Lung microvascular endothelial cell (primary cell): ENCODE measurements at regions not wholly inside any gene's neighbourhood (a gene's known extent, or its start where the extent isn't known, plus 50 kb on each side); places are given as distances from the start of the nearest gene placed in this dataset.

Source experiments
- DNase-seq, 2 donors: peaks; one replicate each; pipeline versions ENCODE4 v3.0.0 to v3.0.0-alpha.2; 2010; ENCODE audit warnings: low read depth in 2 of 2

DNA sequence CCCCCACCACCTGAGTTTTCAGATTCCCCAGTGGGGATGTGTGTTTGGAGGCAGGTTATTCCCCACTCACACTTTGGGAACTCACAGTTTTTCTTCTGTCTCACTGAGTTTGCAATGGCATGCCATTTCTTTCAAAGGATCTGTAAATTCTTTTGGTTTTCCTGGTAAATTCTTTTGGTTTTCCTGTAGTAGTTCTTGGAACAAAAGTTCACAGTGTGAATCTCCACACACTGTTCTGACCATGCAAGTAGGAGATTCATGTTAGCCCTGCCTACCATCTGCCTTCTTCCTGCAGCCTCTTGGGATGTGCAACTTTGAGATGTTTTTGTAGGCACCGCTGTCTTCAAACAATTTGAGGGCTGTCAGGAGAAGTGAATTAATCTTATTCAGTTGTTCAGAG lies 165.6 kb upstream of the OGFRL1 start:
- no peak for DNase-seq

DNA sequence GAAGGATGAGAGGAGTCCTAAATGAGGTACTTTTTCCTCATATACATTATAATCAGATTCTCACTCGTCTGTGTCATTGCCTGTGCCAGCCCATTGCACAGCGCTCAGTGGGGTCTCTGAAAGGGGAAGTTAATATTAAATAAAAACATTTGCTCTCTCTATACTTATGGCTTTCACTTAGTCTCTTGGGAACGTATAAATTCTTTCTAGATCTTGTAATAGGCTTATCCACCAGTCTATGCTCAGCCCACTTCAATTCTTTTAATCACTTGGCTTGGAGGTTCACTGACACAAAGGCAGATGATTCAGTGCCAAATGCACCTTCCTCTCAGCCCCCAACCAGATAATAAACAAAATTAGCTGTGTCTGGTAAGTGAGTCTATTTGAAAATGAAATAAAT lies 164.3 kb upstream of the OGFRL1 start:
- DNase-seq, result no peak

DNA sequence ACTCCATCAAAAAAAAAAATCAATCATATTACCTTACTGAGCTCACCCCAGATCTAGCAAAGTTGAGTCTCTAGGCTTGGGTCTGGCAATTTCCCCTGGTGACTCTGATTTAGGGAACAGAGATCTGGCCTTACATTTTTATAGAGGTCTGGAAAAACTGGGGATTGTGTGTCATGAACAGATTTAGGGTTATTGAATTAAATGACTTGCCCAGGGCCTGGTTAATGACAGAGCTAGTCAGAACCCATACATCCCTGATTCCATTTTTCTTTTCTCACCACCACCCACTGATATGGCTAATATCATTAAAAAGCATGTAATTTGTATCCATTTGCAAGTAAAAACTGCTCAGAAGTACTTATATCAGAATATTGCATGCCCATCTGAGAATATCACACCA lies 163.4 kb upstream of the OGFRL1 start:
- DNase-seq, result no peak

DNA sequence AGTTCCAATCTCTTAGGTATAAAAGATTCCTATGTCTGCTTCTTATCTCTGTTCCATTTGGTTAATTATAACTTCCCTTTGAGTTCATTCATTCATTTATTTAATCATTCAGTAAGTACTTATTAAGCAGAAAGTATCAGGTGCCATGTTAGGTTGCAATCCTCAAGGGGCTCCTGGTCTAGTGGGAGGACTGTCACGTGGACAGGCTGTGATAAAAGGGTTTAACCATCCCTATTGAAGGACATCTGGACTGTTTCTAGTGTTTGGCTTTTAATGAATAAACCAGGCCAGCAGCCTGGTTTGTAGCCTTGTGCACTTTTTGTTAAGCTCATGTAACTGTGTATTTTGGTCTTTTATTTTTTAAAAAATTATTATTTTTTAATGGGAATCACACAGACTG lies 162.1 kb upstream of the OGFRL1 start:
- no peak for DNase-seq

DNA sequence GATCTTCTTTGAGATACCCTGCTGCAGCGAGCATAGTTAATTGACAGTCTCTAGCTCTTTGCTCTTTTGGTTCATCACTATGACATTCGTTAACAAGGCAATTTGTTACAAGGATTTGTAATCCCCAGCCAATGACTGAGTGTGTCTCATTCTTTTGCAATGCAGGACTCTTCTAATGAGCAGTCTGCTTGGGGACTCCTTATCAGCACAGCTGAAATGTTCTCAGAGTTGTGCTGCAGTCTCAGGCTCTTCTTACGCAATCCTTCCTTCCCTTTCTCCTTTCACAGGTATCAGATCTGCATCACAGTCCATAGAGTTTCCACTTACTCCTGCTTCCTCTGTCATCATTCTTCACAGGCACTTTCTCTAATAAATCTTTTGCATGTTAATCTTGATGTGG lies 161.2 kb upstream of the OGFRL1 start:
- DNase-seq, result no peak

DNA sequence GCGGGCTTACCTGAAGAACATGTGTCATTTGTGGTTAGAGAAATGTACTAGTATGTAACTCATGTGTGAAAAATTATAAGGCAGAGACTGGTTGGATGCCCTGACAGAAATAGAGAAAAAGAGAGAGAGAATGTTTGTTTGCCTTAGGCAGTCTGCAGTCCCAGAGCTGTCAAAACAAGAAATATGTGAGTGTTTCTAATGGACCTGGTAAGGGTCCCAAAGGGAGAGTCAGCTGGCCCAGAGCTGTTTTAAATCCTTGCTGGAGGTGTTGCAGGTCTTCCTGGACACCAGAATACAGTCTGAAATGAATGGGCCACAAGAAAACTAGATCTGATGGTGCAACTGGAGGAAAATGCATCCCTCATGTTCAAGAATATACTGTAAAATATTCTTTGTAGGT lies 158.3 kb upstream of the OGFRL1 start:
- no peak for DNase-seq

DNA sequence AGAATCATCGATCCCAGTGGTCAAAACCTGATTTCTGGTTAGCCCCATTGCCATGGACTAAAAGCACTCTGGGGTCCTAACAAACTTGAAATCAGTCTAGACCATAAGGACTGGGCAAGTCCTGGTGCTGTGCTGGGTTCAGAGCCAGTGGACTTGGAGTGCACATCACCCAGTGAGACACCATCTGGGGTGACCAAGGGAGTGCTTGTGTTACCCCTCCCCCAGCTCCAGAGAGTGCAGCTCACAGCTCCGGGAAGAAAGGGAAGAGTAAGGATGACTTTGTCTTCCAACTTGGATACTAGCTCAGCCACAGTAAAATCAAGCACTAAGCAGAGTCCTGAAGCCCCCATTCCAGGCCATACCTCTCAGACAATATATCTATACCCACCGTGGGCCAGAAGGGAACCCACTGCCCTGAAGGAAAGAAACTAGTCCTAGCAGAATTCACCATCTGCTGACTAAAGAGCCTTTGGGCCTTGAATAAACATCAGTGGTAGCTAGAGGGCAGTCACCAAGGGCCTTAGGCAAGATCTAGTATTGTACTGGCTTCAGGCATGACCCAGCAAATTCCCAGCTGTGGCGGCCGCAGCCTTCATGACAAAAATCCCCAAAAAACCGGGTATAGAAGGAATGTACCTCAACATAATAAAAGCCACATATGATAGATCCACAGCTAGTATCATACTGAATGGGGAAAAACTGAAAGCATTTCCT lies 153.5 kb upstream of the OGFRL1 start:
- no peak for DNase-seq

DNA sequence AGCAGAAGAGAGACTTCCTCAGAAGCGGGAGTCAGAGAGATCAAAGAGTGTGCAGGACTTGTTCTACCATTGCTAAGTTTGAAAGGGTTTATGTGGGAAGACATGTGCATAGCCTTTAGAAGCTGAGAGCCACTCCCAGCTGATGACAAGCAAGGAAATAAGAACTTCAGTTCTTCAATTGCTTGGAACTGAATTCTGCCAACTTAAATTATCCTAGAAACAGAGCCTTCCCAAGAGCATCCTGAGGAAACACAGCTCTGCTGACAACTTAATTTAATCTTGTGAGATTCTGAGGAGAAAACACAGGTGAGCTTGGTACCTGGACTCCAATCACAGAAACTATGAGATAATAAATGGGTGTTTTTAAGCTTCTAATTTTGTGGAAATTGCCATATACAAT lies 150.6 kb upstream of the OGFRL1 start:
- DNase-seq, result no peak

DNA sequence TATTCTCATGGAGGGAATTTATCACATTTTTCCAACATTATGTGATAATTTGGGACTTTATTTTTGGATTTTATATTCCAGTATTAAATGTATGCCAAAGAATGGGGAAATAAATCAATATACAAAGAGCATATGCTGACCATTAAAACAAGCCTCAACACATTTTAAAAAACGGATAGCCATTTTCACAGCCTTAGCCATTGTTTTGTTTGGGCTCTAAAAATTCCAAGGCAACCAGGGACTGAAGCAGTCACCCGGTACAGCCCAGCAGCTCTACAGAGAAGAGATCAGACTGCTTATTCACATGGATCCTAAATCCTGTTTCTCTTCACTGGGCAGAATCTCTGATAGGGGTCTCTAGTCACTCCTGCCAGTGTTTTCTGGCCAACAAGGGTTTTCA lies 150.2 kb upstream of the OGFRL1 start:
- no peak for DNase-seq

DNA sequence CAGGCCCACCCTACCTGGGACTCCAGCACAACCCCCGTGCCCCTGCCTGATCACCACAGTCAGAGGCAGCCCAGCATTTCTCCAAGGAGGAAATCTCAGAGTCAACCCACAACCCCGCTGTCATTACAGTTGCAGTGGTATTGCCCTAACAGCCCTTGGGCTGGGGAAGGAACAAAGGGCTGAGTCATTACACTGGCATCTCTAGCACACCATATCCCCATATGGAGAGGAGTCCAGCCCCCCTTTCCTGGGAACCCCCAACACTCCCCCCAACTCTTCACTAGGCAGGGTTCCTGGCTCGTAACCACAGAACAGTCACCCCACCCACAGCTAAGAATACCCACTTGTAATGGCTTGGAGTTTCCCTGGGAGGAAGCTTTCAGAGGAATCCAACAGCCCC lies 149.4 kb upstream of the OGFRL1 start:
- DNase-seq, result peak in 1 of 2 donors; percentile 2

DNA sequence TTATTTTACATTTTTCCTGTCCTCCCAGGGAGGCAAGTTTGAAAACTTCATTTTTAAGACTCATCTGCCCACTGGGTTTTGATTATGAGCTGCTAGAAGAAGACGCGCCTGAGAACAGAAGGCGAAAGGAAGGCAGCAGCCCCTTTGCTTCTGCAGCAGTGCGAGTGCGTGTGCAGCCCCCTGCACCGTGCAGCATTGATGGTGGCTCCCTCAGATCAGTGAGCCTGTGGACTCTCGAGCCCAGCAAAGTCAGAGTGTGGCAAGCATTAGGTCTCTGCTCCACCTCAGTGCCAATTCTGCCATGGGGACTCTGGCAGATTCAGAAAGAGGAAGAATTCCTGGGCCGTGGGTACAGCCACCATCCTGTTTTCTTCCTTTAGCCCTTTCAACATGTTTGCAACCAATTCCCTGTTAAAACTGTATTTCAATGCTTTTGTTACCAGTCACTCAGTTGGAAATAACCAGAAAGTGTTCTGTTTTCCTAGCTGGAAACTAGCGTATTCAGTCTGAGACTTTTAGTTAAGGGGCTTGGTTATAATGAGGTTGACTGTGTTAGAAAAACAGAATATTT lies 134.8 kb upstream of the OGFRL1 start:
- no peak for DNase-seq

DNA sequence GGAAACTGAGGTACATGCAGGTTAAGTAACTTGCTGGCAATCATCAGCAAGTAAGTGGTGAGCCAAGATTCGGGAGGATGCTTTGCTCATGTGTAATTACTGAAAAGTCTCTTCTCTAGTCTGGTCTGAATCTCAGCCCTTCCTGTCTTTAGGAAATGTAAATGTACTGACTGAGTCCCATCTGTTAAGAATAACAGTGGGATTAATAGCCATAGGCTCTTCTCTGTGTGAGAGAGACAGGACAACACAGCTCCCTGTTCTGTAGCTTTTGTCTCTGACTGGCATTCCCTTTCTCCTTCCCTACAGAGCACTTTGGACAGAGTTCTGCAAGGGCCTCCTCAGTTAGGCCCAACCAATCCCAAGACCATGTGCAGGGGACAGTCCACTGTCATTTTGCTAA lies 131.3 kb upstream of the OGFRL1 start:
- no peak for DNase-seq

DNA sequence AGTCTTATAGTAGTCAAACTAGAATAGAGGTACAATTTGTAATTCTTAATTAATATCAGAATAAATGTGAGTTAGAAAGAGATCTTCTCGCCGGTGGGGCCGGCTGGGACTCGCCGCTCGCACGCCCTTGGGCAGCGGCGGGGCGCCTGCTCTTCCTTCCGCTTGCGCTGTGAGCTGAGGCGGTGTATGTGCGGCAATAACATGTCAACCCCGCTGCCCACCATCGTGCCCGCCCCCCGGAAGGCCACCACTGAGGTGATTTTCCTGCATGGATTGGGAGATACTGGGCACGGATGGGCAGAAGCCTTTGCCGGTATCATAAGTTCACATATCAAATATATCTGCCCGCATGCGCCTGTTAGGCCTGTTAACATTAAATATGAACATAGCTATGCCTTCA lies 123.7 kb upstream of the OGFRL1 start:
- DNase-seq, result no peak

DNA sequence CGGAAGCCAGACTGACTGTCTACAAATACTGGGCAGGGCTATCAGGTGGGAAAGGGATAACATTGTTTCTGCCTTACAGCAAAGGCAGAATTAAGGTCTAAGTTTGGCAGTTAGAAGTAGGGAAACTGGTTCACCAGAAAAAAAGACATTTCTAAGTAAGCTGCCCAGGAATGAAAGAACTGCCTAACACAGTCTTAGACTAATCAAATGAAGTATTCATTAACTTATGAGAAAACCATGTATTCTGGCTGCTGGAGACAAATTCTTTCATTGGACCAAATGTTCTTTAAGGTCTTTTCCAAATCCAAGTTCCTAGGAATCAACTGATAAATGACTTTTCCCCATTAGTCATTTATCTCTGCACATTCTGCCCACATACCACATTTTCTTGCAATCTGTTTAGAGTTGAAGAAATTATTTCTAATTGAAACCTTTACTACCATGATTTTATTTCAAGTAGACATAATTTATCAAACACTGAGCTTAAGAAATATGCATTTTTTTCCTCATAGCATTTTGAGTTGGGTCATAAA lies 120.3 kb upstream of the OGFRL1 start:
- no peak for DNase-seq

DNA sequence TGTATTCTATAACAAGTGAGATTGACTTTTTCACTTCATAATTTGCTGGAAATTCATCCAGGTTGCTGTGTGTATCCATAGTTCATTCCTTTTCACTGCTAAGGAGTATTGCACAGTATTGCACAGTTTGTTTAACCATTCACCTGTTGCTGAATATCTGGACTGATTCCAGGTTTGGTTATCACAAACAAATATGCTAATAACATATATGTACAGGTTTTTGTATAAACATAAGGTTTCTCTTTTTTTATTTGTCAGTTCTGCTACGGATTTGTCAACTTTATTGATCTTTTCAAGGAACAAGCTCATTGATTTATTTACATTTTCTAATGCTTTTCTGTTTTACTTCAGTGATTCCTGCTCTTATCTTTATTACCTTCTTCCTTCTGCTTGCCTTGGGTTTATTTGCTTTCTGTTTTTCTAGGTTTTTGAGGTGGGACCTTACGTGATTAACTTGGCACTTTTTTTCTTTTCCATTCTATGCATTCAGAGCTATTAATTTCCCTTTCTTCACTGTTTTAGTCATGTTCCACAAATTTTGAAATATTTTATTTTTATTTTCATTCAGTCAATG lies 117.0 kb upstream of the OGFRL1 start:
- no peak for DNase-seq

DNA sequence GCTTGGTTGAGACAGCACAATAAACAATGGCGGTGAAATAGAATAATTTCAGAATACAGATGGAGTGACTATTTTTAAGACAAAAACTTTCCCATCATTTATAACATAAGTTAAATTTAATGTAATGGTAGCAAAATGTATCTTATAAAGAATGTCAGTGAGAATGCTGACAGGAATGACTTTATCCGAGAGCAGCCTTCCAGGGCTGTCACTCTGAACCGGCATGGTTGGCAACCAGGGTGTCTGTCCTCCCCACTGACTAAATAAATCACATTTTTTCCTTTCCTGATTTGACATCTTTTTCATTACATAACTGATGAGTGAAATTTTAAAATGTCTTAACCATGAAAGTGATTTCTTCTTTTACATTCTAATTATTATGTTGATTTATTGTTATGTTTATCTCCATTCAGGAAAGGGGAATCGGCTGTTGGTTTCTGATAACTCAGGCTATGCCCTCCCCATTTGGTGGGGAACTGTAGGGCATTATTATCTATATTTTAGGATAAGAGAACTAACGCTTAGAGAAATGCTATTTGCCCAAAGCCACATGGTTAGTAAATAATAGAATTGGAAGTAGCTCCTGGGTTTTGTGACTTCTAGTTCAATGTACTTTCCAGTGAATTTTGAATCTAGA lies 109.2 kb upstream of the OGFRL1 start:
- DNase-seq, result no peak

DNA sequence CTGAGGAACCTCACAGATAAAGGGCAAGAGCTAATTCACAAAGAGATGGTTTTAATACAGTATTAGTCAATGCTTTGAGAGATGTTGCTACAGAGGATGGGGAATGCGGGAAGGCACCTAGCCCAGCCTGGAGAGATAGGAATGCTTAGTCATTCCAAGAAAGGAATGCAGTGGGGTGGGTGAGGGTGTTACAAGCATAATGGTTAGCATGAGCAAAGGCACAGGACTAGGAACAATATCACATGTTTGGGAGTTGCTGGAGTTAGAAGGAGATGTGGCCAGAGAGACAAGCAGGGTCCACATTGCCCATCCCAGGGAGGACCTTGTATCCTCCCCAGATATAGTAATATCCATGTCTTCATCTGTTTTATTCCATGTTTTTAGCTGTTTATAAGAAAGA lies 107.0 kb upstream of the OGFRL1 start:
- DNase-seq, result peak in 1 of 2 donors; percentile 6

DNA sequence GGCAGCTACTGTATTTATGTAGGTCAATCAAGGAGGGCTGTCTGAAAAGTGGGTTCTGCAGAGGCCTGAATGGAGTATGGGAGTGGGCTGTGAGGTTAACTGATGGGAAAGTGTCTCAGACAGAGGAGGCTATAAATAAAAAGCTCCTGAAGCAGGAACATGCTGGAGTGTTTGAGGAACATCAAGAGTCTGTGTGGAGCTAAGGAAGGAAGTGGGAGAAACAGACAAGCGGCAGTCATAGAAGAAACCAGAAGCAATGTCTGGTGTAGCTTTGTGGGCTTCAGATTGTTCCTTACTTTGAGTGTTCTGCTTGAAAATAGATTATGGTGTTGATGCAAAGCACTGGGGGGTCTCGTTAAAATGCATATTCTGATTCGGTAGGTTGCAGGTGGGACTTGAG lies 101.5 kb upstream of the OGFRL1 start:
- no peak for DNase-seq

DNA sequence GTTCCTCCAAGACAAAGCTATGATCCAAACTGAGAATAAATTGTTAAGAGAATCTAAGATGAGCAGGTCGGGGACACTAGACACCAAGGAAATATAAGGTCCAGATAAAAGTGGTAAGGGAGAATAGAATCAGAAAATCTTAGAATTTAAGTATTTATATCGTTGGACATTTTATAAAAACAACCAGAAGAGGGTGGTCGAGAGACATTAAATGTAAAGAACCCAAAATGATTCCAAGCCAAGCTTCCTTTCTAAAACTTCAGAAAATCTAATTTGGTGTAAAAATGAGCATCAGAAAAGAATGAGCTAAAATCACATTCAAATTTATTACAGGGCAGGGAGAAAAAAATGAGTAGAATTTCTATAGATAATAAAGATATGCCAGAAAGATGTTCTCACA lies 97.8 kb upstream of the OGFRL1 start:
- peak; percentile 44 to 50 for DNase-seq

DNA sequence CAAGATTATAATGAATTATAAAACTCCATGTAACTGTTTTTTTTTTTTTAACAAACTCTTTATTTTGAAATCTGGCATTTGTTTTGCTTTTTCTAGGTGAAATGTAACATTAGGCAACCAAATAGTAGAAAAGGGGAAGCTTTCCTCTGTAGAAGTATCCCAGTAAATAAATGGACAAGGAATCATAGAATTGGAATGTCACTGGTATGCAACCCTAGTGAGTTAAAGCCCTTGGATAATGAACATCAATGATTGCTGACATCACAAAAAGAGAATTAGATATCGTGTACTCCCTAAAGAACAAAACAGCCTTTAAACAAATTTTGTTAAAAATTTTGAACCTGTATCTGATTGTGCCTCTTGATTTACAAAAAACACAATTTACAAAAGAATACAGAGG lies 93.9 kb upstream of the OGFRL1 start:
- peak in 1 of 2 donors; percentile 15 for DNase-seq

DNA sequence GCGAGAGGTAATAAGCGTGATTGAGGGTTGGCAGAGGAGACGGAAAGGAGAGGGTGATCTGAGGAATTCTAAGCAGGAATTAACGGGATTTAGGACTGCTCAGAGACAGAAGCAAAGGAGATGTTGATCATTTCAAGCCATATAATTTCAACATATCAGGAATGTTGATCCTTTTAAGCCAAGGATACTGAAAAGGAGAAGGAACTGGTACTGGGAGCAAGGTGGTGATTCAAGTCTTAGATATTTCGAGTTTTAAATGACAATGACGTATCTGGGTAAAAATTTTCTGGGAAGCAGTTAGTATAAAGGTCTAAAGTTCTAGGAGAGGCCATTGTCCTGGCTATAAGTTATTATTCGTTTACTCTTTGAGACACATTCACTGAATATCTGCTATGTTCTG lies 91.3 kb upstream of the OGFRL1 start:
- no peak for DNase-seq

DNA sequence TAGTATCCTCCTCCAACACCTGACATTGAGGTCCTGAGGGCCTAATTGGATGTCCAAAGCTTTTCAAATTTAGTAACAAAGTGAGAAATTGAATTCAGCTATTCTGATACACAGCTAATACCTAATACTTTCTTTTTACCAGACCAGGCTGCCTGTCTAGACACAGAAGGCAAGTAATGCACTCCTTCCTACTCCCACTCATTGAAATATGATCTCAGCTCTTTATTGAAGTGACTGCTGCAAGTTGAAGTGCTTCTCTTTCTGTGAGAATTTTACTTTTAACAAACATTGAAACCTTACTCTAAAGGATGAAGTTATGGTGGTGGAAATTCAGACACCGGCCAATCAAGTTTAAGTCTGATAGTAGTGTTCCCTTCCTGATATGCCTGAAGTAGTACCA lies 90.8 kb upstream of the OGFRL1 start:
- DNase-seq, result no peak

DNA sequence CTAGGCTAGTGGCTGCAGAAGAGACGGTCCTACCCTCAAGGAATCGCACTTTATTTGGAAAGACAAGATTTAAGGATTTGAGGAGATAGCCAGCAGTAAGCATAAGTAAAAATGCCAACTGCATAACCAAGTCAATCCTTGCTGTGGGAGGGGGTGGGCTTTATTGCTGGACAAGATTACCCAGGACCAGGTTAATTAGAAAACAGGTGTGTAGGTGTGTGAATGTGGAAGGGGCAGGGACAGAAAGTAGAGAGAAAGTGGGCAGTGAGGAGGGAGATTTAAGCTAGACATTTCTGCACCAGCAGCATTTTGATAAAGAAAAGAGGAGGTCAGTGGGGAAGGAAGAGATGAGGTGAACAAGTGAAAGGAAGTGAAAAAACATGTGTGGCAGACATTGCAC lies 89.7 kb upstream of the OGFRL1 start:
- DNase-seq, result no peak
